Dermis blood vessel endothelial cell (primary cell): ENCODE measurements at regions not wholly inside any gene's neighbourhood (a gene's known extent, or its start where the extent isn't known, plus 50 kb on each side); places are given as distances from the start of the nearest gene placed in this dataset.

Experiments used
- DNase-seq: peaks from one replicate; pipeline ENCODE4 v3.0.0; 2010

DNA sequence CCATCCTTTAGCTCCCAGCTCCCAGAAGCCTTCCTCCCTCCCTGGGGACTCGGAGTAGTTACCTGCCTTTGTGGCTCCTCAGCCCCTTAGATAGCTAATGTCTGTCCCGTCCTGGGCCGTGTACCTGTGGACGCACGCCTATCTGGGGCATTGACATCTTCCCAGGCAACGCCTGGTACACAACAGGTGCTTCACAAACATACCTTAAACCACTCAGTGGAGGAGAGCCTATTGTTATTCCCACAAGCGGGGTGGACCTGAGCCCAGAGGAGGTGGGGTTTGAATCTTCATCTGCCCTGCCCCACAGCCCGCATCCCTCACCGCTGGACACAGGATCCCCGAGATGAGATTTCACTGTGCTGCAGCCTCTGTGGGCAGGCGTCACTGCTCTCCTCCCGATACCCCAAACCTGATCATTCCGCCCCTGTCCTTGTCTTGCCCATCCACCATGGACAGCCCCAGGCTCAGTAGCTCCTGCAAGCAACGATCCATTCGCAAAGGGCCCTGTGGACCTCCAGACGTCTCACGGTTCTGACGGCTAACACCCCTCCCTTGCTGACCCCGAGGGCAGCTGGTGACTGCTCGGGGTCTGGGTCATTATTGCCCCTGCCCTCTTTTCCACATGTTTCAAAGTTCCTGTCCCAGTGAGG is 73.8 kb upstream of the SHISAL1 start:
- DNase-seq: no peak

- DNase-seq: no peak
Measured at GRCh38 chr22:44385781-44386180, 73.0 kb upstream of the SHISAL1 start.

- DNase-seq: no peak
Measured at GRCh38 chr22:44385296-44385610, 72.5 kb upstream of the SHISAL1 start.

DNA sequence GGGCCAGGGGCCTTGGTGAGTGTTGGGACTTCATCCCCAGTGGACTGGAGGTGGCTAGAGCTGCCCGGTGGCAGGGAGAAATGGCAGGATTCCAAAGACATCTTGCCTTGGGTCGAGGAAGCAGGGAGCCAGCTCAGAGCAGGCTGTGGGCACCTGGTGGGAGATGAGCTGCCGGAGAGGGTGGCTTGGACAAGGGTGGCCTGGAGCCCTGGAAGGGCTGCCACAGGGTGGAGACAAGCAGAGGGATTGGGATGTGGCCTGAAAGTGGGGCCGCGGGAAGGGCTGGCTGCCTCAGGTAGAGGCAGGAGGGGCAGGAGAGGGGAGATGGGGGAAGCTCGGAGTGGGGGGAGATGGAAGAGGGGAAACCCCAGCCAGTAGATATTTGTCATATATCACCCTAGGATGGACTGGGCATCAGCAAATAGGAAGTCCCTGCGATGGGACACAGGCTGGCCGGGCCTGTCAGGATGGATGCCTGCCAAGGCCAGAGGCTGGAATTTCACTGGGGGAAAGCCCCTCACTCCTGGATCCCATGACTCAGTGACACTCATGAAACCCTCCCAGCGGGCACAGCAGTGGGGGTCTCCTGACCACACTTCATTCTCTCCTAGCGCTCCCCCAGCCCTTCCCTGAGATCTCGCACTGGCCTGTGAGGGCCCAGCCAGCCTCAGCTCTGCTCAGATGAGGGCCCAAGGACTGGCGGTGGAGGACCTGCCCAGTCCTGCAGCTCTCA is 72.0 kb upstream of the SHISAL1 start:
- DNase-seq: no peak

- DNase-seq: no peak
Measured at GRCh38 chr22:44383652-44384562, 71.2 kb upstream of the SHISAL1 start.

DNA sequence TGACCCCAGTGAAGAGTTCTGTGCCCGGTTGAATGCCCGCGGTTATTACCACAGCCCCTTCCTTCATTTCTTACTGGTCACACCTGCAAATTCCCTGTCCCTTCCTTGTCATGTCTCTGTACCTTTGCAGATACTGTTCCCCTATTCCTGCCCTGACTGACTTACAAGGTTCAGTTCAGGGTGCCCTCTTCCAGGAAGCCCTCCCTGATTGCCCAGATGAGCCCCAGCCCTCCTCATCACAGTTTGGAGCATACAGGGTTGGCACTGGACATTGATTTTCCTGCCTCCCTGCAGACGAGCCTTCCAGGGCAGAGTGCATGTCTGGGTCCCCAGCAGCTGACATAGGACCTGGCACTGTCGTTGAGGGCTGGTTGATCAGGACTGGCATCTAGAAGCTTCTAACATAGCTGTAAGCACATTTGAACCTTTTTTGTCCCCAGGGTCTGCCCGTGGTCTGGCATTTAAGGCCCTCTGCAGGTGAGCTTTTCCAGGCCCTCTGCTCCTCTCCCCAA is 70.4 kb upstream of the SHISAL1 start:
- no peak for DNase-seq

GRCh38 chr22:44382116-44383038 is 69.6 kb upstream of the SHISAL1 start:
- DNase-seq: no peak

DNA sequence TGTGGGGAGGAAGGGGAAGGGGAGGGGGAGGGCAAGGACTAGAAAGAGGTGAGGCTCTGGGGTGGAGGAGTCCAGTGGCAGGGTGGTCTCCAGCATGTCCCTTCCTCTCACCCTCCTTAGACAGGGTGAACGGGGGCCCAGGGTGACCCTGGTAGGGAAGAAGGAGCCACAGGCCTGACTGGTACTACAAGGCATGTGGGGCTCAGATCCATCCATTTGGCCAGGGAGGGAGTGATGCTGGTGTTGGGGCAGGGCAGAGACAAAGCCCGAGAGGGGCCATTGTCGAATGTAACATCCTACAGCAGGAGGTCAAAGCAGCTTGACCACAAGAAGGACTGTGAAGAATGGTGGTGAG is 69.0 kb upstream of the SHISAL1 start:
- DNase-seq: no peak

DNA sequence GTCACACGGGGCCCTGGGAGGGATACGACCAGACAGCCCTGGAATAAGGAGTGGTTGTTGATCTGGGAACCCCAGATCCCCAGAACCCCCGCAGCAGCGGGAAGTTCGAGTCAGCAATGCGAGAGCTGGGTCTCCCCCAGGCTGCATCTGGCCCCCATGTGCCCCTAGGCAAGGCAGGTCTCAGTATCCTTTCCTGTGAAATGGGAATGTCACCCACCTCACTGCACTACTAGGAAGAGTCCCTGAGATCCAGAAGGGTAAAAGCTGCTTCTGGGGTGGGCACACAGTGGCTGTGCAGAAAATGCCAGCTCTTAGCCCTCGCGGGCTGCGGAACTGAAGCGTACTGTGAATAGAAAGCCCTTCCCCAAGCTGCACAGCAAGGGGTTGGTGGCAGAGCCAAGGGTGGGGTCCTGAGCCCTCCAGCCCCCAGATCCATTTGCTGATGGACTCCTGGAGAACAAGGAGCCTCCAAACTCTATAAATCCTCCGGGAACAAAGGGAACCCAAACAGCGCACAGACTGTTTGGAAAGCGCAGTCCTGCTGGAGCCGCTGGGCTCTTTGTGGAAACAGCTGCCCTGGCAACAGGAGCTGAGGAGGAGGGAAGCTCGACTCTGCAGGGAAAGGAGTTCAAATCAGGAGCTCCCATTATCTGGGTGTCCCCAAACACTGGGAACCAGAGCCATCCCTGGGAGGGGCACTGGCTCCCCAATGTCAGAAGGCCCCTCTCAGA is 68.2 kb upstream of the SHISAL1 start:
- no peak for DNase-seq

GRCh38 chr22:44379817-44380755 is 67.3 kb upstream of the SHISAL1 start:
- DNase-seq: no peak

DNA sequence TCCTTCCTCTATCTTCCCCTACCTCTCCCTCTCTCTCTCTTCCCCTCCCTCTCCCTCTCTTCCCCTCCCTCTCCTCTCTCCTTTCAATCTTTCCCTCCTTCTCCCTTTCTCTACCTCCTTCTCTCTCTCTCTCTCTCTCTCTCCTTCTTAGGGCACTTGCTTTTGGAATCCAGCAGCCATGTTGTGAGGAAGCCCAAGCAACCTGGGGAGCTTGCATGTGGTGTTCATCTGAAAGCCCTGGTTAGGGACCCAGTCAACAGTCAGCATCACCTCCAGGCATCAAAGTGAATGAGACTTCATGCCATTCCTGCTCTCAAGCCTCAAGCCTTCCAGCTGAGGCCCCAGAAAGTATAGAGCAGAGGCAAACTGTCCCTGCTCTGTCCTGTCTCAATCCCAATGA is 65.6 kb upstream of the SHISAL1 start:
- DNase-seq: no peak

- no peak for DNase-seq
Measured at GRCh38 chr22:44375451-44375850, 62.7 kb upstream of the SHISAL1 start.

GRCh38 chr22:44373234-44373633 is 60.5 kb upstream of the SHISAL1 start:
- DNase-seq: no peak

DNA sequence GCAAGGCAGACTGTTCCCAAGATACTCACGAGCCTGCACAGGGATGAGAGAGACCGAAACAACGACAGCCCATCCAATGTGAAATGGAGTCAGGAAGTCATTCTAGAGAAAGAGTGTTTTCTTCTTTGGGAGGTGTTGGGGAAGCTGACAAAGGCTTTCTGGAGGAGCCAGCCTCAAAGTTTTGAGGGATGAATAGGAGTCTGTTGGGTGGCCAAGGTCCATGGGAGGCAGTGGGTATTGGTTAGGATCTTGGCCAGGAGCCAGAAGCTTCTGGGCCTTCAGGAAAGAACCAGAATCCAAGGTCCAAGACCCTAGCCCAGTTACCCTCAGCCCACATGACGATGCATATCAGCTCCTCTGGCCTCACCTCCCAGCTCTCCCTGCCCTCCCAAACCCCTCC is 59.9 kb upstream of the SHISAL1 start:
- no peak for DNase-seq

DNA sequence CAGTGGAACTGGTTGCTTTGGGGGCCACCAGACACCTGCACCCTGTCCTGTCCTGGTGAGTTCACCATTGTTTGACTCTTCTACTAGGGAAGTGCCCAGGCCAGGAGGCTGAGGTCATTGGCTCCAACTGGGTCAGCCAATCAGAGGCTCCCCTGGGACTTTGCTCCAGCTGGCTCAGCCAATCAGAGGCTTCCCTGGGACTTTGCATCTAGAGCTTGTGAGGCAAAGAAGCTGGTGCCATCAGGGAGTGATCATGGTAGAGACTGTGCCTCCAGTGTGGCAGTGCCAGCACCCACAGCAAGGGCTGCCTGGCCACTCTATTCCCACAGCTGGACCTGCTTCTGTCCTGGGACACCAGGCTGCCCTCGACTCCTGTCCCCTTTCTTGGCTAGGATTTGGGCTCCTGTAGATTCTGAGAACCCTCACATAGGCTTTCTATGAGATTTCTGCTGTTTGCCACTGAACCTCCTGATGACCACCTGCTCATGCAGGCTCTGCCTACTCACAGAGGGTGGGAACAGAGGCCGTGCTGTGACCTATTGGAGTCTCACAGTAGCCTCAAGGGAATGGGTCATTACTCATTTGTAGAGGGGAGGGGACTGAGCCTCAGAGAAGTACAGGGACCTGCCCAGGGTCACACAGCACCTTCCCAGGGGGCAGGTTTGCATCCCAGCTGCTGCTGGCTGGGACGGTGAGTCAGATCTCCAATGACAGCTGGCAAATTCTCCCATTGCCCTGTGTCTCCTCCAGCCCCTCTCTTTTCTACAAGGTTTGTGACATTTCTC is 59.2 kb upstream of the SHISAL1 start:
- DNase-seq: no peak

DNA sequence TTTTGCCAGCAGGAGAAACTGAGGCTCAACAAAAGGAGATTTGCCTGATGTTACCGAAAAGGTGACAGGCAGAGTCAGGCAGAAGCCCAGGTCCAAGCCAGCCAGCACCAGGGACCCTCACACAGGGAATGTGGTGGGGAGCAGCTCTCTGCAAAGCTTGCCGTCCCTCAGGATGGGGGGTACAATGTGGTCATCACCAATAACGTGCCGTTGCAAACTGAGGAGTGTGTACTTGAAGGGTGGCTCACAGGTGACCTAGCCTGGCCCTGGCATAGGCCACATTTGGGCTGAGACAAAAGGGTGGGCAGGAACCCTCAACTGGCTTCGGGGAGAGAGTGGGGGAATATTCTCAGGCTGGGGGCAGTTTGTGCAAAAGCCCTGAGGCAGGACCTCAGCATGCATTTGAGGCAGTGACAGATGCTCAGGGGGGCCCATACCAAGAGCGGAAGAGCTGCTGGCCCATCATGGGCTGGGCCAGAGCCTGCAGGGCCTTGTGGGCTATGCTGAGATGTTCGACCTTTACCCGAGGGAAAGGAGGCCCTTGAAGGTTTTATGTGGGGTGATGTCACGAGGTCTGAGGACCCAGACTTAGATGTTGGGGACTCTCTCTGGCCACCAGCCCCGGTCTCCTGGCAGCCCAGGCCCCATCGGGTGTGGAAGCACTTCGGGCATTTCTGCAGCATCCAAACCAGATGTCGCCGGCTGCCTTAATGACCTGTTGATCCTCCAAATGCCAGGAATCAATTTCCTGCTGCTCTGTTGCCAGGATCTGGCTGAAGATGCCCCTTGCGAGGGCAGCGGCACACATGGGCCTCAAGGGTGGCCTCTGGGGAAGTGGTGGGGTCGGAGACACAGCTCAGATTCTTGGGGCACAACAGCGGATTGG is 57.4 kb upstream of the SHISAL1 start:
- DNase-seq: no peak

DNA sequence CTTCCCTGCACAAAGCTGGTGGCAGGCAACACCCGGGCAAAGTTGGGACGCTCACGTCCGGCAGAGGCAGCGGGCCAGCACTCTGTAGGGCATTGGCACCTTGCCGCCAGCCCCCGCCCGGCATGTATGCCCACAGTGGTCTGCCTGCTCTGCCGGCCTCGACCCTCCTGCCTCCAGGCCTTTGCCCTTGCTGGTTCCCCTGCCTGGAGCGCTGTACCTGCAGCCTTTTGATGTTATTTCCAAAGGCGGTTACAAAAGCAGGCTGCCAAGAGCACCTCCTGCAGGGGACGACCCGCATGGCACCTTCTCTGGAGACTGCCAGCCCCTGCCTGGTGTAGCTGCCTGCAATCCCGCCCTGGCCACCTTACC is 56.5 kb upstream of the SHISAL1 start:
- DNase-seq: no peak

DNA sequence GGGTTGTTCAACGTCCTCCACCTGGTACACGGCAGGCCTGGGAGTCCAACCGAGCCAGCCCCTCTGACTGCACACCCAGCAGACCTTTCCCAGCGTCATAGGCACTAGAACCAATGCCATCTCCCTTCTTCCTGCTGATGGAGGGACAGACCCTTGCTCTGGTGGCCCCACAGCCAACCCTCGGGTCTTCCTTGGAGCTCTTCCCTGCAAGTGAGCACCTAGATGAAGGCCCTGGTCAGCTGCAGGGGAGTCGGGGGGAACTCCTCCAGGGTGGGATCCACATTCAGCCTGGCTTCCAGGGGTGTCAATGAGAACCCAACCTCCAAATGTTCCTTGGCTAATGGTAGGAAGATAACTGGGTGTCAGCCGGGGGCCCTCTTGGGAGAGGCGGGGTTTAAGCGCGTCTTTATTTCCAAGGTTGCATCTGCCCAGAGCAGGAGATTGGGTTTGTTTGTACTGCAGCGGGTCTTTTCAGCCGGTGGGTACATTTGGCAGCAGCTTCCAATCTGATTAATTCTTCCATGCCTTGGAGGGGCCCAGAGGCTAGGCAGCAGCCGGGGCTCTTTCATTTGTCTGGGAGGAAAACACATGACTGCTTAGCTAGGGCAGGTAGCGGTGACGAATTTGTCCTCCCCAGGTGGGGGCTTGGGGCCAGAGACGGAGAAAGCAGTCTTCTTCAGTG is 56.0 kb upstream of the SHISAL1 start:
- DNase-seq: no peak
